ENCODE measurements at regions not wholly inside any gene's neighbourhood (a gene's known extent, or its start where the extent isn't known, plus 50 kb on each side); places are given as distances from the start of the nearest gene placed in this dataset.

DNA sequence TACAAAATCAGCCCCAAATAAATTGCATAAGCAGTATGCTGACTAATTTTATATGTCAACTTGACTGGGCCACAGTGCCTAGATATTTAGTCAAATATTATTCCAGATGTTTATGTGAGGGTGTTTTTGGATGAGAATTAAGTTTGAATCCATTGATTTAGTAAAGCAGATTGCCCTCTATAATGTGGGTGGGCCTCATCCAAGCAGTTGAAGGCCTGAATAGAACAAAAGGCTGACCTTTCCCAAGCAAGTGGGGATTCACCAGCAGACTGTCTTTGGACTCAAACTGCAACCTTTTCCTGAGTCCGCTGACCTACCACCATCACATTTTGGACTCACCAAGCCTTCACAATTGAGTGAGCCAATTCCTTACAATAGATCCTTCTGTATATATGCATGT lies 186.4 kb downstream of the ARHGAP12 start:
- WGBS, 2 donors: 89 to 100% methylated on average over 1 of the region's 1 CpG
- no peak for DNase-seq
- Histone ChIP-seq H3K36me3 (replicated peaks in 1 of 2; ENCODE audit: insufficient read depth in 1 of 2, low read depth in 2 of 2) (no peaks in the 10 kb centered on the region), H3K9me3 (no peaks in the 10 kb centered on the region), H3K27me3 (no peaks in the 10 kb centered on the region), H3K27ac (no peak overlapping the region), H3K4me1 (no peaks in the 10 kb centered on the region), H3K4me3 (no peak overlapping the region)
- TF ChIP-seq, protein P1, sequence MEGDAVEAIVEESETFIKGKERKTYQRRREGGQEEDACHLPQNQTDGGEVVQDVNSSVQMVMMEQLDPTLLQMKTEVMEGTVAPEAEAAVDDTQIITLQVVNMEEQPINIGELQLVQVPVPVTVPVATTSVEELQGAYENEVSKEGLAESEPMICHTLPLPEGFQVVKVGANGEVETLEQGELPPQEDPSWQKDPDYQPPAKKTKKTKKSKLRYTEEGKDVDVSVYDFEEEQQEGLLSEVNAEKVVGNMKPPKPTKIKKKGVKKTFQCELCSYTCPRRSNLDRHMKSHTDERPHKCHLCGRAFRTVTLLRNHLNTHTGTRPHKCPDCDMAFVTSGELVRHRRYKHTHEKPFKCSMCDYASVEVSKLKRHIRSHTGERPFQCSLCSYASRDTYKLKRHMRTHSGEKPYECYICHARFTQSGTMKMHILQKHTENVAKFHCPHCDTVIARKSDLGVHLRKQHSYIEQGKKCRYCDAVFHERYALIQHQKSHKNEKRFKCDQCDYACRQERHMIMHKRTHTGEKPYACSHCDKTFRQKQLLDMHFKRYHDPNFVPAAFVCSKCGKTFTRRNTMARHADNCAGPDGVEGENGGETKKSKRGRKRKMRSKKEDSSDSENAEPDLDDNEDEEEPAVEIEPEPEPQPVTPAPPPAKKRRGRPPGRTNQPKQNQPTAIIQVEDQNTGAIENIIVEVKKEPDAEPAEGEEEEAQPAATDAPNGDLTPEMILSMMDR (IDR thresholded peaks at IDR 0.05): no peak
- TF ChIP-seq POLR2A (IDR thresholded peaks at IDR 0.05): no peak
- no peak for ATAC-seq
- intact Hi-C loops (cut with DNase I): no loop called here

DNA sequence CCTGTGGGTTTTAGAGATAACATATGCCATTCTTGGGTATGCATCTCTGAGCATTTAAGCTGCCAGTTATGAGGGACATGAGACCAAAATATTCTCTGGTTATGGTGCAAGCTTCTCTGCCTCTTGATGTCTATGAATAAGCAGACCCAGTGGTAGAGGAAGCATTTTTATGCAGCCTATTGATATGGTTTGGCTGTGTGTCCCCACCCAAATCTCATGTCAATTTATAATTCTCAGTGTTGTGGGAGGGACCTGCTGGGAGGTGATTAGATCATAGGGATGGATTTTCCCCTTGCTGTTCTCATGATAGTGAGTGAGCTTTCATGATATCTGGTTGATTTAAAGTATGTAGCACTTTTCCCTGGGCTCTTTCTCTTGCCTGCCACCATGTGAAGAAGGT lies 187.2 kb downstream of the ARHGAP12 start:
- no peak for DNase-seq
- intact Hi-C loops (cut with DNase I): no loop called here
- Histone ChIP-seq H3K4me3 (no peak overlapping the region), H3K9me3 (no peaks in the 10 kb centered on the region), H3K4me1 (no peaks in the 10 kb centered on the region), H3K27me3 (no peaks in the 10 kb centered on the region), H3K27ac (no peak overlapping the region), H3K36me3 (replicated peaks in 1 of 2; ENCODE audit: insufficient read depth in 1 of 2, low read depth in 2 of 2) (no peaks in the 10 kb centered on the region)
- no peak for TF ChIP-seq POLR2A (IDR thresholded peaks at IDR 0.05)
- TF ChIP-seq, protein P1 (IDR thresholded peaks at IDR 0.05): no peak
- no peak for ATAC-seq

DNA sequence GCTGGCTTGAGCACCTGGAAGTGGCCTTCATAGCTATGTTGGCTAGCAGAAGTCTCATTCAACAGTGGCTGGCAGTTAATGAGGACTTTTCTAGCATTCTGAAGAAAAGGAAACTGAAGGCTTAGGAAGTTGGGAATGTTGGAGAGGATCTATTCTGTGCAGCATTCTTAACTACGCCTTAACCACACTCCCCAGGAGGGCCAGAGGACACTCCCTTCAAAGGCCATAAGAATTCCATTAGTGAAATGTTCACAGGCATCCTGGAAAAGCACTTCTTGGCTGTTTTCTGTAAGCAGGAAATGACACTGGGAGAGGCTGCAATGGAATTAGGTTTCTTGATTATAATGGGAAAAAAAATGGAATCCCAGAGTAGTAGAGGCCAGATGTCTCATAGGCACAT lies 188.9 kb downstream of the ARHGAP12 start:
- Histone ChIP-seq H3K36me3 (replicated peaks in 1 of 2; ENCODE audit: insufficient read depth in 1 of 2, low read depth in 2 of 2) (no peaks in the 10 kb centered on the region), H3K4me3 (no peak overlapping the region), H3K27ac (no peak overlapping the region), H3K9me3 (no peaks in the 10 kb centered on the region), H3K27me3 (no peaks in the 10 kb centered on the region), H3K4me1 (no peaks in the 10 kb centered on the region)
- 69 to 77% methylated on average over 1 of the region's 1 CpG for WGBS, 2 donors
- ATAC-seq (no peak), DNase-seq (no peak)
- TF ChIP-seq, protein P1 (IDR thresholded peaks at IDR 0.05): no peak
- intact Hi-C loops (cut with DNase I): no loop called here

DNA sequence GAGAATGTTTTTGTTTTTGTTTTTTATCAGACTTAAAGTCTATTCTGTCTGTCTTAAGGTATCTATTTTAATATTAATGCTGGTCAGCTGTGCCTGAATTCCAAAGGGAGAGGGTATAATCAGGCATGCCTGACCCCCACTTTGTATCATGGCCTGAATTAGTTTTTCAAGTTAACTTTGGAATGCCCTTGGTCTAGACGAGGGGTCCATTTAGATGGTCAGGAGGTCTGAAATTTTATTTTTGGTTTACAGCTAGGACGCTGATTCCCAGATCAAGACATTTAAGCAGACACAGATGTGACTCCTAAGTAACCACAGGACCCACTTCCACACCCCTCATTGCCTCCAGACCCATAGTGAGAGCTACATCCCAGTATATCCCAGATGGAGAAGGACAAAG lies 189.5 kb downstream of the ARHGAP12 start:
- Histone ChIP-seq H3K27me3 (no peaks in the 10 kb centered on the region), H3K36me3 (replicated peaks in 1 of 2; ENCODE audit: insufficient read depth in 1 of 2, low read depth in 2 of 2) (no peaks in the 10 kb centered on the region), H3K4me3 (no peak overlapping the region), H3K4me1 (no peaks in the 10 kb centered on the region), H3K9me3 (no peaks in the 10 kb centered on the region), H3K27ac (no peak overlapping the region)
- DNase-seq (no peak), ATAC-seq (no peak)
- intact Hi-C loops (cut with DNase I): no loop called here
- 78 to 84% methylated on average over 2 of the region's 2 CpGs for WGBS, 2 donors
- no peak for TF ChIP-seq POLR2A (IDR thresholded peaks at IDR 0.05)
- TF ChIP-seq, protein P1 (IDR thresholded peaks at IDR 0.05): no peak

DNA sequence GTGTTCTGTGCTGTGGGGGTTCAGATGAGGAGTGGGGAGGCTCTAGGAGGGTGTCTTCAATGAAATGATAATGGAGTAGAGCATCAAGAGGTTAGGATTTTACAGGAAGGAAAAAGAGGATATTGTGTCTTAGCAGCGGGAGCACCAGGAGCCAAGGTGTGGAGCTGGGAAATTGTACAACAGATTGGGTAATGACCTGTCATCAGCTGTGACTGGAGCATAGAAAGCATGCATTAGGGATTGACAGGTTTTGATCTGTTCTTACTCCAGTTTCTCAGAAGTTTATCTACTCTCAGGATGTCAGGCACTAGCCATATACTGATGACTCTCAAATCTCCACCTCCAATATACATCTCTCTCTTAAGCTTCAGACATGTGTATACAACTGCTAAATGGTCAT lies 196.9 kb downstream of the ARHGAP12 start:
- H3K4me3 ChIP-seq: no peak overlapping the region
- no peak overlapping the region for H3K27ac ChIP-seq
- no peak for DNase-seq
- H3K36me3 ChIP-seq (replicated peaks in 1 of 2; ENCODE audit: insufficient read depth in 1 of 2, low read depth in 2 of 2): no peaks in the 10 kb centered on the region
- no peaks in the 10 kb centered on the region for H3K4me1 ChIP-seq
- intact Hi-C loops (cut with DNase I): no loop called here
- WGBS, 2 donors: 89 to 100% methylated on average over 1 of the region's 1 CpG
- no peaks in the 10 kb centered on the region for H3K9me3 ChIP-seq
- H3K27me3 ChIP-seq: no peaks in the 10 kb centered on the region
- no peak for ATAC-seq
- TF ChIP-seq, protein P1 (IDR thresholded peaks at IDR 0.05): no peak
- no peak for TF ChIP-seq POLR2A (IDR thresholded peaks at IDR 0.05)

All from body of pancreas (tissue), 4 donors.